Gastrocnemius medialis (tissue), 4 donors: ENCODE measurements at regions not wholly inside any gene's neighbourhood (a gene's known extent, or its start where the extent isn't known, plus 50 kb on each side); places are given as distances from the start of the nearest gene placed in this dataset.
"Not testable (repeated sequence)": the region's sequence is repeated elsewhere in the genome, so short reads cannot be mapped to it uniquely, and the experiment has no call there.

Experiments used
- ATAC-seq, 2 donors: fragments of 150-250 bp; one replicate each; pipeline ENCODE4 v1.9.1; 2016
- DNase-seq, 2 donors: peaks; one replicate each; pipeline ENCODE4 v3.0.0-alpha.2; 2019
- H3K27ac ChIP-seq, 4 donors: fragments of 200-600 bp; sonication (generic); 1 replicate in 1 of 4; 2 replicates in 3 of 4; pipeline ENCODE4 v1.5.1; 2016 to 2018; ENCODE audit warnings: mild to moderate bottlenecking in 2 of 4, moderate library complexity in 1 of 4
- H3K27me3 ChIP-seq, 3 donors: fragments of 200-600 bp; sonication (generic) in 2 of 3; 1 replicate in 1 of 3; 2 replicates in 2 of 3; pipeline versions ENCODE4 v1.5.1 to v1.6.0; 2016 to 2019; ENCODE audit warnings: mild to moderate bottlenecking in 1 of 3, moderate library complexity in 1 of 3
- H3K36me3 ChIP-seq, 2 donors: fragments of 200-600 bp; sonication (generic) in 1 of 2; one replicate each; pipeline ENCODE4 v1.5.1; 2017 to 2018
- H3K4me1 ChIP-seq, 2 donors: fragments of 200-600 bp; sonication (generic) in 1 of 2; one replicate each; pipeline ENCODE4 v1.5.1; 2016 to 2017; ENCODE audit warnings: mild to moderate bottlenecking in 2 of 2
- H3K4me3 ChIP-seq, 4 donors: fragments of 200-600 bp; sonication (generic) in 3 of 4; 1 replicate in 1 of 4; 2 replicates in 3 of 4; pipeline ENCODE4 v1.5.1; 2016 to 2019; ENCODE audit warnings: mild to moderate bottlenecking in 2 of 4
- H3K9me3 ChIP-seq, 3 donors: fragments of 200-600 bp; sonication (generic) in 2 of 3; 1 replicate in 1 of 3; 2 replicates in 2 of 3; pipeline ENCODE4 v1.5.1; 2016 to 2019
- CTCF ChIP-seq, 5 experiments: fragments of 450-650 bp in 3 of 5; fragments of 200-600 bp in 2 of 5; sonication (generic) in 2 of 5; IDR thresholded peaks in 4 of 5; conservative IDR thresholded peaks in 1 of 5; 1 replicate in 4 of 5; 2 replicates in 1 of 5; pipeline ENCODE4 v1.5.1; 2016 to 2019; ENCODE audit warnings: antibody characterized with exemption in 5 of 5, mild to moderate bottlenecking in 3 of 5, moderate library complexity in 3 of 5
- POLR2A ChIP-seq, 2 donors: fragments of 450-650 bp; IDR thresholded peaks; one replicate each; pipeline ENCODE4 v1.6.1; 2017; ENCODE audit warnings: antibody characterized with exemption in 2 of 2, mild to moderate bottlenecking in 2 of 2, moderate library complexity in 2 of 2
- in situ Hi-C, 4 donors: fragments of 200-750 bp; cut with MboI; loops; one replicate each; pipeline versions ENCODE4 v1.15.0 to v1.8.0; 2017; ENCODE audit warnings: low sequenced_read_pairs in 4 of 4
- intact Hi-C: fragments of 100-400 bp; cut with DNase I; formaldehyde crosslinking; loops from one replicate; pipeline ENCODE4 v1.15.1; 2023; ENCODE audit warnings: low total_unique reads

DNA sequence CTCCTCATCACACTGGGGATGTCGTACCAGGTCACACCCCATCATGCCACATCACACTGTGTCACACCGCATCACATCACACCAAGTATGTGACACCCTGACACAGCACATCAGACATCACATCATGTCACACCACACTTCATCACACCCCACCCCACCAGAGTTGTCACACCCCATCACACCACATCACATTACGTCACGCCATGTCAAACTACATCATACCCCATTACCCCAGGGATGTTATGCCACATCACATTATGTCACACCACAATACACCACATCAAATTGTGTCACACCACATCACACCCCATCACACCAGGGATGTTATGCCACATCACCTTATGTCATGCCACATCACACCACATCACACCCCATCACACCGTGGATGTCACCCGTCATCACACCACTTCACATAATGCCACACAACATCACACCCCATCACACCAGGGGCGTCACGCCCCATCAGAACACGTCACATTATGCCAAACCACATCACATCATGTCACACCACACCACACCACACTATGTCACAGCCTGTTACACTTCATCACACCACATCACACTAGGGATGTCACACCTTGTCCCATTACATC, 133.6 kb downstream of the TMEM121 start:
- H3K36me3 ChIP-seq, result no peaks in the 10 kb centered on the region
- no peak overlapping the region for H3K27ac ChIP-seq
- H3K4me3 ChIP-seq, result no peak overlapping the region
- H3K9me3 ChIP-seq, result no peaks in the 10 kb centered on the region
- in situ Hi-C loops, result no loop called here
- intact Hi-C loops, result no loop called here
- no peaks in the 10 kb centered on the region for H3K27me3 ChIP-seq
- DNase-seq, result no peak
- H3K4me1 ChIP-seq, result no peaks in the 10 kb centered on the region
- ATAC-seq, result no peak
- TF ChIP-seq CTCF (IDR thresholded peaks at IDR 0.05 in 4 of 5, conservative IDR thresholded peaks at IDR 0.05 in 1 of 5) (no peak), POLR2A (IDR thresholded peaks at IDR 0.05) (no peak)

DNA sequence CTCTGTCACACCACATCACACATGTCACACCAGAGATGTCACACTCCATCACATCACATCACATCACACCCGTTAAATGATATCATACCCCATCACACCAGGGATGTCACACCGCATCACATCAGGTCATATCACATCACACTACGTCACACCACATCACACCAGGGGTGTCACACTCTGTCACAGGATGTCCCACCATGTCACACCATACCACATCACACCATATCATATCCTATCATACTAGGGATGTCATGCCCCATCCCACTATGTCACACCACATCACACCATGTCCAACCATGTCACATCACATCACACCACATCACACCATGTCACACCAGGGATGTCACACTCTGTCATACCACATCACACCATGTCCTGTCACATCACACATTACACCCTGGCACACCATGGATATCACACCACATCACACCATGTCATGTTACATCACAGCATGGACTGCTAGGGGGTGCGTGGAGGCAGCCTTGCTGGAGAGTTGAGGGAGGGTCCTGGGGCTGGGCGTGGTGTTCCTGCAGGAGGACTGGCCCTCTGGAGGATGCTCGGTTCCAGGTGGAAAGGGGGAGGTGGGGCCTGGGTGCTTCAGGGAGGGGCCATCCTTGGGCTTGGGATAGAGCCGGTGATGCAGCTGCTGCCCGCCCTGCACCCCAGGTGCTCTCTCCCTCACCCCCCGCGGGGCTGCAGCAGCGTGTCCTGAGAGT, 134.6 kb downstream of the TMEM121 start:
- ATAC-seq (no peak), DNase-seq (no peak)
- TF ChIP-seq POLR2A (IDR thresholded peaks at IDR 0.05), result no peak
- no peak for TF ChIP-seq CTCF (IDR thresholded peaks at IDR 0.05 in 4 of 5, conservative IDR thresholded peaks at IDR 0.05 in 1 of 5)
- Histone ChIP-seq H3K27me3 (no peaks in the 10 kb centered on the region), H3K9me3 (no peaks in the 10 kb centered on the region), H3K4me3 (no peak overlapping the region), H3K36me3 (no peaks in the 10 kb centered on the region), H3K4me1 (no peaks in the 10 kb centered on the region), H3K27ac (no peak overlapping the region)
- in situ Hi-C loops (no loop called here), intact Hi-C loops (no loop called here)

DNA sequence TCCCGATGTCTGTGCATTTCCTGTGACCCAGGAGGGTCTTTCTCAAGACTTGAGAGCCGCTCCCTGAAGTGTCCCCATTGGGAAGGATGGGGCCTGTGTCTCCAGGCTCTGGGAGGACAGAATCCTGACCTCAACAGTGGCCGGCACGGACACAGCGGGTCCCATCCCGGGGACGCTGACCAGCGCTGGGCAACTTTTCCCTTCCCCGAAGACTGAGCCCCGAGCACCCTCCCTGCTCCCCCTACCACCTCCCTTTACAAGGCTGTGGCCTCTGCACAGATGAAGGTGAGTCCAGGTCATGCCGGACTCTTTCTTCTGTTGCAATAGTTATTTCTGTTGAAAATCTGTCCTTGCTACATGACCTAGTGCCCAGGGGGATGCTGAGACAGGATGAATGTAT, 135.7 kb downstream of the TMEM121 start:
- H3K36me3 ChIP-seq, in situ Hi-C loops, H3K4me3 ChIP-seq, H3K4me1 ChIP-seq, H3K9me3 ChIP-seq, H3K27me3 ChIP-seq, intact Hi-C loops, DNase-seq, H3K27ac ChIP-seq, ATAC-seq: not testable (repeated sequence)

DNA sequence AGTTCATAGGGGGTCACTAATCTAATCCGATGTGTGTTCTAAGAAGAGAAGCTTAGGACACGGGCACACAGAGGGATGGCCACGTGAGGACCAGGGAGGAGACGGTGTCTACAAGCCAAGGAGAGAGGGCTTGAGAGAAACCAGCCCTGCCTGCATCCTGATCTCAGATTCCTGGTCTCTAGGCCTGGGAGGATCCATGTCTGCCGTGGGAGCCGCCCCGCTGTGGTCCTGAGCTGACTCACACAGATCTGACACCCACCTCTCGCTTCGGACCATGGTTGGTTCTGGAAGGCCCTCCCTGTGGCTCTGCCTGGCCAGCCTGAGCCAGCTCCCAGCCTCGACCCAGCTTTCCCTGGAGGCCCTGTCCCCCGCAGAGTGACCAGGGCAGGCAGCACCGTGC, 136.2 kb downstream of the TMEM121 start:
- H3K9me3 ChIP-seq, H3K4me3 ChIP-seq, ATAC-seq, in situ Hi-C loops, H3K27me3 ChIP-seq, H3K4me1 ChIP-seq, H3K36me3 ChIP-seq, intact Hi-C loops, H3K27ac ChIP-seq, DNase-seq: not testable (repeated sequence)

- H3K4me1 ChIP-seq, H3K4me3 ChIP-seq, in situ Hi-C loops, H3K27ac ChIP-seq, ATAC-seq, intact Hi-C loops, H3K36me3 ChIP-seq, H3K27me3 ChIP-seq, DNase-seq, H3K9me3 ChIP-seq: not testable (repeated sequence)
These were observed 136.9 kb downstream of the TMEM121 start for GRCh38 chr14:105663323-105663722.

DNA sequence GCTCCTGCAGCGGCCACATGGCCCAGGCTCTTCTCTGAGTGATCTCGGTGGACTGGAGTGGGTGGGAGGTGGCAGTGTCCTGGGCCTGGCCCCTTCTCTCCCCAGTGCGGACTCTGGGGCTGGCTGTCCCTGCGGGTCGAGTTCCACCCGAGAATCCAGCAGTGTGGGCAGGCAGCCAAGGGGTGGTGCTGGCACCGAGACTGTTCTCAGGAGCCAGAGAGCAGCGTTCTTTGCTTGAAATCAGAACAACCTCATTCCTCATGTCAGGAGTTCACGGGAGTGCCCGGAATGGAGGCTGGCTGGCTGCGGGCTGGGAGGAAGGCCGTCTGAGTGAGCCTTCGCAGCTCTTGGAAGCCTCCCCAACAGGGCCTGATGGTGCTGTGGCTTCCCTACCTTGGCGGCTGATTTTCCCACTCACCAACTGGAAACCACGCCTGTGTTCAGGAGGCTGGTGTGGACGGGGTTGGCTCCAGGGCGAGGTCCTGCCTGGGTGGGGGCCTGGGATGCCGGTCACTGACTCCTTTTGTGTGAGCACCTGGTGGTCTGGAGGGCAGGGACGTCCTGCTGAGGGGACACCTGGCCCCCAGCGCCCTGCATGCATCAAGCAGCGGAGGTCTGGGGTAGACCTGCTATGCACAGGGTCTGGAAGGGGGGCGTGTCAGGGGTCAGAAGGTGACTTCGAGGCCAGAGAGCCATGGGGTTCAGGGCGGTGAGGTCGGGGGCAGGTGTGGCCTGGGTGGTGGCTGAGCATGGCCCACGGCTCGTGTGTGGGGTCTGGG, 137.6 kb downstream of the TMEM121 start:
- H3K4me1 ChIP-seq, in situ Hi-C loops, H3K9me3 ChIP-seq, DNase-seq, H3K27ac ChIP-seq, ATAC-seq, H3K36me3 ChIP-seq, intact Hi-C loops, H3K27me3 ChIP-seq, H3K4me3 ChIP-seq: not testable (repeated sequence)
